GM19043 (cell line): ENCODE measurements at regions not wholly inside any gene's neighbourhood (a gene's known extent, or its start where the extent isn't known, plus 50 kb on each side); places are given as distances from the start of the nearest gene placed in this dataset.
"Not testable (repeated sequence)": the region's sequence is repeated elsewhere in the genome, so short reads cannot be mapped to it uniquely, and the experiment has no call there.

Experiments used
- ATAC-seq: cut with Tn5 transposase; IDR thresholded peaks from one replicate; pipeline ENCODE4 v1.9.1; 2021; ENCODE audit warnings: low read depth; ENCODE audit not compliant: unreplicated experiment

DNA sequence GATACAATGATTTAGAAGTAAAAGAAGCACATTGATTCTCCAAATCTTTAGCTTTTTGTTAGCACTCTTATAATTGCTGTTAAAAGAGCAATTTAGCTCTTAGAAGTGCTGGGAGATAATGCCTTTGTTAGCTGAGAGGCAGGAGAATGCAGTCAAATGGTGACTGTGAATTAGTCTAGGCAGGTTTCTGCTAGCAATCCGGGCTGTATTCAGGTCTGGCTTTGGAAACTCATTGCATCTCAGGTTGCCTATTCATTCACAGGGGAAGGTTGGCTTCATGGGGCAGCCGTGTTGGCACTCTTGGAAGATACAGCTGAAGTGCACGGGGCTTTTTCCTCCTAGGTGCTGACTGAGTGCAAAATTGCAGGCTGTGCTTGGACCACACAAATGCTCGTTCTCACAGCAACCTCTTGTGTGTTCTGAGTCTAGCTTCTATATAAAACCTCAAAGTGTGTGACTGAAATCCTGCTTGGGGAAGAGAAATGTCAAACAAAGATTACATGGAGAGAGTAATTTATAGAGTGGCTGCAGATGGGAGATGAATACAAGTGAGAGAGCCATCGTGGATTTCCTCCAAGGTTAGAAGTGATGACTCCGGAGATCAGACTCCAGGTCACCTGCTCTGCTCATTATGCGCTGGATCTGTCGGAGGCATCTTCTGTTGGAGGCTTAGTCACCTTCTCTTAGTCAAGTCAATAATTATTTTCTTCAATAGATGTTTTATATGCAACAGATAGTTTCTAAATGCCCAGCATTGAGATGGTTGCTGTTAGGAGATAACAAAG is 167.8 kb downstream of the PMAIP1 start:
- ATAC-seq = no peak

GRCh38 chr18:60066219-60066975 is 166.6 kb downstream of the PMAIP1 start:
- no peak for ATAC-seq

GRCh38 chr18:60064271-60064670 is 164.5 kb downstream of the PMAIP1 start:
- no peak for ATAC-seq

GRCh38 chr18:60062831-60063230 is 163.0 kb downstream of the PMAIP1 start:
- not testable (repeated sequence) for ATAC-seq

DNA sequence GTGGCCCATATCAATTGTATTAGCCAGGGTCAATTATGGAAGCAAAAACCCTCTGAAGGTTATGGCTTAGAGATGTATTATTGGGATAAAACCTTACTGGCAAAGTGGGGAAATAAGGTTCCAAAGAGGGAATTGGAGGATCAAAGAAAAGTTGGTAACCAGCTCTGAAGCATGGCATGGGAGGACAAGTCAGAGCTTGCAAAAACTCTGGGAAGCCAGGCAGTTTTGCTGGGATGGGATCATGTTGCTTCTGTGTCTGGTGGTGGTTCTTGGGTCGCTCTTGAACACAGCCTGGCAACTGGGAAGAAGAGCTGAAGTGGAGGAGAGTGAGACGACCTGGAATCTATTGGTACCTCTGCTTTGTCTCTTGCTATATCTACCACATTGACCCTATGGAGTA is 162.6 kb downstream of the PMAIP1 start:
- ATAC-seq = no peak

- no peak for ATAC-seq
Measured at GRCh38 chr18:60060578-60060977, 160.8 kb downstream of the PMAIP1 start.

DNA sequence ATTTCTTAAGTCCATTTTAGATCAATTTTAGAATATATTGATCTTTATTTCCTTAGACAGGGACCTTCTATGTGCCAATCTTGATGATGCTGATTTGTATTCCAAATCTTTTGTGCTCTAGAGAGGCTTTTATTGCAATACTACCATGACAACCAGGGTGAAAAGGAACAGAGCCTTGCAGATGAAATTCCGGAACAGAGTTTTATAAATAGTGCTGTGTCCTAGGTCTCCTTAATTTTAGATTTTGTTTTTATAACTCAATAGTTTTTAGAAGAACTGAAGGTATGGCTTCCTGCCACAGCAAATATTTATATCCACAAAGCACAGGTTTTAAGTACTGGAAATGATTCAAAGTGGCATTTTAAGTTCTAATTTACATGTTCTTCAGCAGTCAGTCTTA is 160.2 kb downstream of the PMAIP1 start:
- ATAC-seq = no peak

GRCh38 chr18:60059216-60059615 is 159.4 kb downstream of the PMAIP1 start:
- ATAC-seq = no peak

DNA sequence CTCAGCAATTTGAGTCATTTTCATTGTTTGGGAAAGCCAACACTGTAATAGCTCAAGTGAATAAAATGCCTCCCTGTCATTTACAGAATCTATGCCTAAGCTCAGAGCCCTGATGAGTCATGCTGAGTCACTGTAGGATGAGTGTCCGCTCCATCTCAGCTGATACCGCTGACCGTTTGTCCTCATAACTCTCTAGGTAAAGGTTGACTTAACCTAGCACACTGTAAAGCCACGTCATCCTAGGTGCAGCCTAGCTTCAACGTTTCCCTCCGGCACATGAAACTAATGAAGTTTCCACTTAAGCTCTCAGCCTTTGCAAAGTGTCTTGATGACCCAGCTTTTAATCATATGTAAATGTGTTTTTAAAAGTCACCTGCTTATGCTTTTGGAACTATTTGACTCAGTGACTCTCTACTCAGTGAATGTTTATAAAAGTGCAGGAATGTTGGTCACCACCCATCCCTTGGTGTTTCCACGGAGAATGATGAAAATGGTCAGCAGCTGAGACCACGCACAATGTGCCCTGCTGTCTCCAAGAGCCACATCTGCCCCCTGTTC is 154.0 kb downstream of the PMAIP1 start:
- ATAC-seq = no peak

DNA sequence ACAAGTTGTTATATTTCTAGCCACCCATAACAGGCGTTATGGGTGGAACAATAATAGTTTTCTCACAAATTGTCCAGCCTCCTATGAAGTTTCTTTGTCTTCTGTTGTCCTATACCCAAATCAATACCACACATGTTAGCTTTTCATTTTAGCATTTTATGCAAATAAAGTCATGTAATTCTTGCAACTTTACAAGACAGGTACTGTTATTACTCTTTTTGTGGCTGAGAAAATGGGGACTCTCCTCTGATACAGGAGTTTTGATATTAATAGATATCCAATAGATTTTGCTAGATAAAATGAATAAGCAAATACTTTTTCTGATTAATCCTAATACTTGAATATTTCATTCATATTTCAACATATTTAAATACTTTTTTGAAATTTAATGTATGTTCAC is 151.0 kb downstream of the PMAIP1 start:
- no peak for ATAC-seq

- ATAC-seq = no peak
Measured at GRCh38 chr18:60049172-60049571, 149.4 kb downstream of the PMAIP1 start.

DNA sequence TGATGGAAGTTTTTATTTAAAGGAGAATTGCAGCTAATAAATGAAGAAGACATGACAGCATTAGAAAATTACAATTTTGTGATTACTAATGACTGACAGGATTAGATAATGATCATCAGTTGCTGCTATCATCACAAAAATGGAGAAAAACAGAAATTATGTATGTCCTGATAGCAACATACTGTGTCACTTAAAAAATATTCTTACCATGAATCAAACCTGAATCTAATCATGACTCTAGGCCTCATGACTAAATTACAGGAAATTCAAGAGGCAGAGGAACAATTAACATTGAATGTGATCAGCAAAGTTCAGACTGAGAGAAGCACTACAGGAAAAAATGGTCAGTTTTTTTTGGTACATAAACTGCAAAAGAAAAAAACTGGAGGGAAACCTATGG is 147.8 kb downstream of the PMAIP1 start:
- ATAC-seq = no peak

DNA sequence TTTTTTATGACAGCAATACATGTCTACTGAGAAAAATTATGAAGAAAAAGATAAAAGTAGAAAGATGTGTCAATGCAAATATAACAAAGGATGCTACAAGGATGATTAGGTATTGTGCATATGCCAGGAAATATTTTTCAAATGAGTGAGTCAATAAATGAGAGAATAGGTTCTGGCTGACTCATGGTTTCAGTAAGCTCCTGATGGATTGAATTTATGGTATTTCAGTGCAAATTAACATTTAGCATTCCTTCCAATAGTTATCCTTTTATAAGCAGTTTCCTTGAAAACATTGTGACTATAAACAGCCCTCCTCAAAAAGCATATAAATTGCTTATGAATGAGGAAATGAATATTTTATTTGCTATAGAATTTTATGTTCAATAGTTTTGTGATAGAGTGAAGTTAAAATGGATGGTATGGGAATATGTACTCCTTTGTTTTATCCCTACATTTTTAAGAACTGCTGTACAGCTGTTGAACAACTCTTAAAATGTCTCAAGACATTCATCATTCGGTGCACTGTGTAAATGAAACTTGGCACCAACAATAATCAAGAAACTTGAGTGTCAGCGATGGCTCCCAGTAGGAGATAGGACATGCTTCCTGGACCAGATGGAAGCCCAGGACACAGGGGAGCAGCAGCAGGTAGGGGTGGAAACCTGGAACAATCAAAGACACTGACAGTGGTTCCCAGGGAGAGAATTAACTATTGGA is 144.7 kb downstream of the PMAIP1 start:
- no peak for ATAC-seq

GRCh38 chr18:60040971-60041370 is 141.2 kb downstream of the PMAIP1 start:
- ATAC-seq = no peak

DNA sequence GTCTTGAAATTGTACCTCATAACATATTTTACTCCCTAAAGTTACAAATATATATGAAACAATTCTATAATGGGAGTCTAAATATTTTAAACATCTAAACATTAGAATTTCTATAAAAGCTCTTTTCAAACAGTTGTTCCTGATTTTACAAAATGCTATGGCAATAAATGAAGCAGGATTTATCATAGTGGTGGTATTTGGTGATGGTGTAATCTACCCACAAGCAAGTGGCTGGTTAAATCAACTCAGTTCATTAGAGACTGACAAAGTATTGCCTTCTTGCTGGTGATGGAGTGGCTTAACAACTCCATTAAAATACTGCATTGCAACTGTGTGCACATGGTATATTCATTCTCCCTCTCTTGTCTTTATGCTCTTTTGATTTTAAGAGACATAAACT is 138.9 kb downstream of the PMAIP1 start:
- no peak for ATAC-seq

DNA sequence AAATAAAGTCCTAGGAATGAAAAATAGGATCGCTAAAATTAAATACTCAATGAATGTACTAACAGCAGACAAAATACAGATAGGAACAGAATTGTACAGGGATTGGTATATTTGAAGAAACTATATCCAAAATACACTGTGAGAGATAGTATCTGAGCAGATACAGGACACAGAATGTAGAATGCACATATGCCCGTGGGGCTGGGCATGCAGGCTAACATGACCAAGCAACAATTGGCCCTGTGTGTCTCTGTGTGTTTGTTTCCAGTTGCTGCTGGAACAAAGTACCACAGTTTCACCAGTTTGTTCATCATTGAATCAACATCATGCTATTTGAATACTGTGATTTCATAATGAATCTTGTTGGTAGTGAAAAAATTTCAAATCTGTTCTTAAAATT is 127.6 kb downstream of the PMAIP1 start:
- no peak for ATAC-seq

DNA sequence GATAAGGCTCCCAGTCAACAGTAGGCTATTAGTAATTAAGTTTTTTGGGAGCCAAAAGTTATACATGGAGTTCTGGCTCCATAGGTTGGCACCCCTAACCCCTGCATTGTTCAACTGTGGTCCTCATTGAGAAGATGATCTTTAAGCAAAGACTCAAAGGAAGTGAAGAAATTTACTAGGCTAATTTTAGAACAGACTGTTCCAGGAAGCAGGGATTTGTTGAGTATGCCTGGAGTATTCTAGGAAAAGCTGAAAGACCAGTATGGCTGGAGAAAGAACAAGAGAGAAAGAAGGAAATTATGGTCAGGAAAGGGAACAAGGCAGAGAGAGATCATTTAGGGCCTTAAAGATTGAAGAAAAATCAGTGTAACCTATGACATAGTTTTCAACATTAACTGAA is 125.1 kb downstream of the PMAIP1 start:
- ATAC-seq = no peak

- no peak for ATAC-seq
Measured at GRCh38 chr18:60024345-60024744, 124.5 kb downstream of the PMAIP1 start.

DNA sequence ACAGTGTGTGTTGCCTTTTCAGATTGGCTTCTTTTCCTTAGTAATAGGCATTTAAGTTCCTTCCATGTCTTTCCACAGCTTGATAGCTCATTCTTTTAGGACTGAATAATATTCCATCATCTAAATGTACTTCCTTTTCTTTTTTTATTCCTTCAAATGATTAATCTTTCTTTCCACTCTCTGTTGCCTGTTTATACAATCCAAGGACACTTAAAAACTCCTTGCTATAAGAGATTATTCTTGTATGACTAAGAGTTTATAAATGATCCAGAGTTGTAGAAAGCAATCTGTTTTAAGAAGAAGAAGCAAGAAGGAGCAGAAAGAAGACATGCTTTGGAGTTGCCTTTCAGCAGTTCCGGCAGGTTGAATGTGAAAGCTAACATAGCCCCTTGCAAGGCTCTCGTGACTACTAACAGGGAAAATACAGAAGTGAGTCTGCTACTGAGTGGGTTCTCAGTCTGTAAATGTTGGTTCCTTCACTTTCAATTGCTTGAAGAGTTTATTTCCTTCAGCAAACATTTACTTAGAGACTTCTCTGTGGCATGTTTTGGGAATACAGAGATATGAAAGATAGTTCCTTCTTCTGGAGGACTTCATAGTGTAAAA is 123.0 kb downstream of the PMAIP1 start:
- ATAC-seq = no peak

DNA sequence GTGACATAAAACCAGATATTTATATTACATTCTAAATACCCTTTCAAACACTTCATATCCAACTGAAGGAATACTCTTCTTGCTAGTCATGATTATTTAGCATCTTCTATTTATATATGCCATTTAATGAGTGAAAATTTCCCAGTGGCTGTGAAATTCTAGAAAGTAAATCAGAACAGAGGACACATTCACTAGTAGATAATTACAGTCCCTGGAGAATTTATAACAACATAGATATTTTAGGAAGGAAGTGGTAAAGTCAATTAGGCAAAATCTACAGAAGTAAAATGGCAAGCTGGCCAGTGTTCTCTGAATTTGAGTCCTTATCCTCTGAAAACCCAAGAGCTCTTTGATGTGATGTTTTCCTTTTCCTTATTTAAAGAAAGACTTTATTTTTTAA is 121.8 kb downstream of the PMAIP1 start:
- ATAC-seq = no peak
